DOHH2 (cell line): ENCODE measurements at regions not wholly inside any gene's neighbourhood (a gene's known extent, or its start where the extent isn't known, plus 50 kb on each side); places are given as distances from the start of the nearest gene placed in this dataset.

ENCODE experiments used
- H3F3A ChIP-seq: fragments of 200-600 bp; sonication (generic), shearing (Covaris generic); 2 replicates; pipeline ENCODE4 v1.6.0; 2016; ENCODE audit warnings: antibody characterized with exemption, mild to moderate bottlenecking; ENCODE audit not compliant: control insufficient read depth, insufficient read depth
- H3K27ac ChIP-seq: fragments of 200-600 bp; sonication (generic); 2 replicates; pipeline ENCODE4 v1.5.1; 2014; ENCODE audit warnings: low read depth, mild to moderate bottlenecking, low read length, moderate library complexity
- H3K27me3 ChIP-seq: fragments of 200-600 bp; sonication (generic); 2 replicates; pipeline ENCODE4 v1.6.1; 2014; ENCODE audit warnings: mild to moderate bottlenecking, low read length, mixed read lengths; ENCODE audit not compliant: control insufficient read depth
- H3K36me3 ChIP-seq: fragments of 200-600 bp; sonication (generic); 2 replicates; pipeline ENCODE4 v1.6.1; 2014; ENCODE audit warnings: mild to moderate bottlenecking, low read length, moderate library complexity, mixed read lengths; ENCODE audit not compliant: control insufficient read depth
- H3K4me1 ChIP-seq: fragments of 200-600 bp; sonication (generic); 2 replicates; pipeline ENCODE4 v1.6.1; 2014; ENCODE audit warnings: mild to moderate bottlenecking, low read length, mixed read lengths; ENCODE audit not compliant: control insufficient read depth
- H3K4me2 ChIP-seq: fragments of 200-600 bp; sonication (generic); 2 replicates; pipeline ENCODE4 v1.6.0; 2014; ENCODE audit warnings: mild to moderate bottlenecking, low read length, moderate library complexity
- H3K4me3 ChIP-seq: fragments of 200-600 bp; sonication (generic); 2 replicates; pipeline ENCODE4 v1.5.1; 2014; ENCODE audit warnings: mild to moderate bottlenecking, low read length, mixed read lengths
- H3K79me2 ChIP-seq: fragments of 200-600 bp; sonication (generic); 2 replicates; pipeline ENCODE4 v1.6.1; 2014; ENCODE audit warnings: mild to moderate bottlenecking, low read length, mixed read lengths; ENCODE audit not compliant: control insufficient read depth
- H3K9me2 ChIP-seq: fragments of 200-600 bp; sonication (generic); replicated peaks from 2 replicates; pipeline ENCODE4 v1.6.1; 2014; ENCODE audit warnings: mild to moderate bottlenecking, low read length, mixed read lengths; ENCODE audit not compliant: control insufficient read depth
- H3K9me3 ChIP-seq: fragments of 200-600 bp; sonication (generic); 2 replicates; pipeline ENCODE4 v1.6.1; 2014; ENCODE audit warnings: antibody characterized with exemption, low read length, mixed read lengths; ENCODE audit not compliant: control insufficient read depth, insufficient read depth
- H4K20me1 ChIP-seq: fragments of 200-600 bp; sonication (generic); 2 replicates; pipeline ENCODE4 v1.6.0; 2014; ENCODE audit warnings: low read depth, mild to moderate bottlenecking, antibody characterized with exemption, low read length, moderate library complexity; ENCODE audit not compliant: control insufficient read depth, insufficient read depth
- CTCF ChIP-seq: fragments of 200-600 bp; sonication (generic); IDR thresholded peaks from one replicate; pipeline ENCODE4 v1.5.1; 2014; ENCODE audit warnings: antibody characterized with exemption, mild to moderate bottlenecking, low read depth, low read length; ENCODE audit not compliant: poor library complexity, severe bottlenecking
- EZH2phosphoT487 ChIP-seq: fragments of 200-600 bp; sonication (generic); IDR thresholded peaks from 2 replicates; pipeline ENCODE4 v1.6.1; 2017; ENCODE audit warnings: borderline replicate concordance, mild to moderate bottlenecking, antibody characterized with exemption, low read length, moderate library complexity, mixed read lengths

- TF ChIP-seq CTCF (no peak), EZH2phosphoT487 (no peak)
- H3K36me3 ChIP-seq: no peaks in the 10 kb centered on the region
These were observed 407.3 kb upstream of the CBLB start for GRCh38 chr3:106276151-106276550.

DNA sequence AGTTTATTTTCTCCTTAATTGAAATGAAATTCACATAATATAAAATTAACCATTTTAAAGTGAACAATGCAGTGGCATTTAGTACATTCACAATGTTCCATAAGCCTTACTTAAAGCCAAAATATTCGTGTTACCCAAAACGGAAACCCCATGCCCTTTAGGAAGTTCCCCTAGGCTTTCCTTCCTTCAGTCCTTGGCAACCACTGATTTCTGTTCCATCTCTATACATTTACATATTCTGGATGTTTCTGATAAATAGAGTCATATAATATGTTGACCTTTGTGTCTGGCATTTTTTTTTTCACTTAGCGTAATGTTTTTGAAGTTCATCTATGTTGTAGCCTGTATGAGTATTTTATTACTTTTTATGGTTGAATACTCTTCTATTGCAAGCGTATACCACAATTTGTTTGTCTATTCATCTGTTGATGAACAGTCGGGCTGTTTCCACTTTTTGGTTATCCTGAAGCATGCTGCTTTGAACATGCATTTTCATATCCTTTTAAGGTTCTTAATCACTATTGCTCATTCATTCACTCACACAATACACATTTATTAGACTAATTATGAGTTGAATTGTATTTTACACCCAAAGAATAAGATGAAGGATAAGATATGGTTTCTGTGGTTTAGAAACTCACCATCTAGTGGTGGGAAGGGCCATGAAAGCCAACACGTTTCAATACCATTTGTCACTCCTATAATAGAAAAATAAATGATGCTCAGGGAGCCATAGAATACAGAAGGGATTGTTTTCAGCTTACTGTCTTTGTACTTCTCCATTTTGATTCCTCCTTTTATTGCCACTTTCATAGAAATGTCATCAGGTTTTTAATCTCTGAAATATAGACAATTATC, 408.2 kb upstream of the CBLB start:
- TF ChIP-seq EZH2phosphoT487 (no peak), CTCF (no peak)
- Histone ChIP-seq H3K79me2 (no peaks in the 10 kb centered on the region), H3K9me3 (no peaks in the 10 kb centered on the region; the same call in 1 of the 2 replicates)

More at GRCh38 chr3:106276151-106276550, 407.3 kb upstream of the CBLB start:
- no peaks in the 10 kb centered on the region for H4K20me1 ChIP-seq
- H3K27ac ChIP-seq: no peak overlapping the region
- H3K9me3 ChIP-seq: no peaks in the 10 kb centered on the region; the same call in 1 of the 2 replicates
- no peaks in the 10 kb centered on the region for H3F3A ChIP-seq
- H3K4me1 ChIP-seq: peaks cover 18% of the 10 kb centered on the region
- no peaks in the 10 kb centered on the region for H3K9me2 ChIP-seq
- H3K27me3 ChIP-seq: no peaks in the 10 kb centered on the region
- H3K79me2 ChIP-seq: no peaks in the 10 kb centered on the region
- H3K4me3 ChIP-seq: no peak overlapping the region
- no peak overlapping the region for H3K4me2 ChIP-seq

GRCh38 chr3:106277731-106278130, 408.9 kb upstream of the CBLB start:
- H3F3A ChIP-seq: no peaks in the 10 kb centered on the region
- no peaks in the 10 kb centered on the region for H3K36me3 ChIP-seq
- 0 out of 2 replicates have a peak overlapping the region, but pooled peaks have one; percentile 5 for H3K4me2 ChIP-seq
- H3K9me2 ChIP-seq: no peaks in the 10 kb centered on the region
- H3K9me3 ChIP-seq: no peaks in the 10 kb centered on the region; the same call in 1 of the 2 replicates
- no peaks in the 10 kb centered on the region for H3K27me3 ChIP-seq
- no peaks in the 10 kb centered on the region for H3K79me2 ChIP-seq
- no peaks in the 10 kb centered on the region for H4K20me1 ChIP-seq
- peaks cover 9% of the 10 kb centered on the region; the same call in 1 of the 2 replicates for H3K4me1 ChIP-seq
- H3K27ac ChIP-seq: no peak overlapping the region
- TF ChIP-seq CTCF (no peak), EZH2phosphoT487 (no peak)
- H3K4me3 ChIP-seq: no peak overlapping the region

More for the DNA sequence above, 408.2 kb upstream of the CBLB start:
- Histone ChIP-seq H3K4me3 (no peak overlapping the region), H3K27me3 (no peaks in the 10 kb centered on the region), H4K20me1 (no peaks in the 10 kb centered on the region), H3K9me2 (no peaks in the 10 kb centered on the region), H3K4me2 (no peak overlapping the region), H3K27ac (no peak overlapping the region), H3F3A (no peaks in the 10 kb centered on the region), H3K4me1 (peaks cover 9% of the 10 kb centered on the region), H3K36me3 (no peaks in the 10 kb centered on the region)
